PC-3 (cell line): ENCODE measurements at regions not wholly inside any gene's neighbourhood (a gene's known extent, or its start where the extent isn't known, plus 50 kb on each side); places are given as distances from the start of the nearest gene placed in this dataset.
A peak's percentile ranks its signal among the peaks of the same experiment; 100 is the strongest.

ENCODE experiments used
- ATAC-seq: fragments of 200-7000 bp; cut with Tn5 transposase; 2 replicates; pipeline ENCODE4 v1.9.1; 2020; ENCODE audit warnings: mild to moderate bottlenecking, moderate library complexity
- BruUV-seq: library from RNA; stranded (reverse); fragments of 400-500 nt; replicated peaks from 2 replicates; lab custom pipeline; 2021; lab: Mats Ljungman, UMichigan
- CTCF ChIA-PET: fragments of 300-600 bp; sonication (Branson Sonifier 250); formaldehyde crosslinking; loops from one replicate; lab custom pipeline; 2022; ENCODE audit warnings: antibody characterized with exemption; lab: Charles Lee
- POLR2A ChIA-PET: fragments of 300-600 bp; sonication (Branson Sonifier 250); formaldehyde crosslinking; loops from one replicate; lab custom pipeline; 2022; ENCODE audit warnings: antibody characterized with exemption; ENCODE audit not compliant: unreplicated experiment; lab: Charles Lee
- DNase-seq: peaks from one replicate; pipeline ENCODE4 v3.0.0-alpha.2; 2015
- H2AFZ ChIP-seq: fragments of 300-600 bp; sonication (generic); 2 replicates; pipeline ENCODE4 v1.6.0; 2016; ENCODE audit warnings: antibody characterized with exemption, low read length
- H3F3A ChIP-seq: fragments of 300-600 bp; sonication (generic); one replicate; pipeline ENCODE4 v1.6.0; 2017; ENCODE audit warnings: antibody characterized with exemption, low read length, control low read depth, mild to moderate bottlenecking; ENCODE audit not compliant: unreplicated experiment
- H3K27ac ChIP-seq: fragments of 300-600 bp; sonication (generic); 2 replicates; pipeline ENCODE4 v1.5.1; 2016; ENCODE audit warnings: mild to moderate bottlenecking, low read length
- H3K27me3 ChIP-seq: fragments of 300-600 bp; sonication (generic); 2 replicates; pipeline ENCODE4 v1.6.1; 2016; ENCODE audit warnings: low read length, mixed read lengths
- H3K36me3 ChIP-seq: fragments of 300-600 bp; sonication (generic); 2 replicates; pipeline ENCODE4 v1.6.1; 2016; ENCODE audit warnings: low read depth, mixed run types, low read length, mixed read lengths
- H3K4me1 ChIP-seq: fragments of 300-600 bp; sonication (generic); 2 replicates; pipeline ENCODE4 v1.5.1; 2016; ENCODE audit warnings: low read length; ENCODE audit not compliant: insufficient read depth
- H3K4me2 ChIP-seq: fragments of 300-600 bp; sonication (generic); 2 replicates; pipeline ENCODE4 v1.6.0; 2016; ENCODE audit warnings: low read length
- H3K4me3 ChIP-seq: fragments of 300-600 bp; sonication (generic); 2 replicates; pipeline ENCODE4 v1.5.1; 2016; ENCODE audit warnings: mild to moderate bottlenecking, low read length, mixed read lengths
- H3K79me2 ChIP-seq: fragments of 300-600 bp; sonication (generic); 2 replicates; pipeline ENCODE4 v1.6.1; 2017; ENCODE audit warnings: low read length, mixed read lengths
- H3K9ac ChIP-seq: fragments of 300-600 bp; sonication (generic); 2 replicates; pipeline ENCODE4 v1.6.0; 2016; ENCODE audit warnings: mild to moderate bottlenecking, low read length
- H3K9me2 ChIP-seq: fragments of 300-600 bp; sonication (generic); replicated peaks from 2 replicates; pipeline ENCODE4 v1.6.1; 2016; ENCODE audit warnings: mixed run types, low read length, mixed read lengths
- H3K9me3 ChIP-seq: fragments of 300-600 bp; sonication (generic); 2 replicates; pipeline ENCODE4 v1.6.1; 2016; ENCODE audit warnings: low read length, mixed read lengths
- H4K20me1 ChIP-seq: fragments of 300-600 bp; sonication (generic); 2 replicates; pipeline ENCODE4 v1.6.1; 2016; ENCODE audit warnings: low read length, mixed read lengths
- CTCF ChIP-seq: fragments of 300-600 bp; sonication (generic); conservative IDR thresholded peaks from 2 replicates; pipeline ENCODE4 v1.5.1; 2017; ENCODE audit warnings: antibody characterized with exemption, low read depth, mild to moderate bottlenecking, low read length
- EZH2 ChIP-seq: fragments of 300-600 bp; sonication (generic); IDR thresholded peaks from one replicate; pipeline ENCODE4 v1.6.1; 2017; ENCODE audit warnings: antibody characterized with exemption, mild to moderate bottlenecking, low read length; ENCODE audit not compliant: unreplicated experiment
- EZH2phosphoT487 ChIP-seq: fragments of 300-600 bp; sonication (generic); IDR thresholded peaks from 2 replicates; pipeline ENCODE4 v1.6.1; 2018; ENCODE audit warnings: mild to moderate bottlenecking, antibody characterized with exemption, low read length, borderline replicate concordance
- intact Hi-C: fragments of 100-400 bp; cut with micrococcal nuclease; formaldehyde crosslinking; loops from 2 replicates; pipeline ENCODE4 v1.9.0; 2023

DNA sequence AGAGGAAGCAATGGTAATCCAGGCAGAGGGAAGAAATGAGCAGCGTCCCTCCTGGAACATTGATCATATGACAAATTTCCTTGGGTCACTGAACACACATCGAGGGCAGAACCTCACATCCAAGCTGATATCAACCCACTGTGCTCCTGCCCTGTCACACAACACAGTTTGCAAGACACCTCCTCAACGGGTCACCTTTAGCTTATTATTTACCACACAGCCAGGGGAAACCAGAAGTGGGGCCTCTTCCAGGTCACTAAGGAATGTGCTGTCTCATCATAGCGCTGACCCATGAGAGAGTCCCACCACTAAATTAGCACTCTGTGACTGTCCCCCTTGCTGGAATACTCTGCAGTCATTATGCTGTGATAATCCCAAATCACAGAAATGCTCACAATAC, 69.7 kb upstream of the PPP1R3C start:
- no peak overlapping the region for H3K27ac ChIP-seq
- H3K36me3 ChIP-seq = no peaks in the 10 kb centered on the region
- no peaks in the 10 kb centered on the region for H3K9me3 ChIP-seq
- H3K27me3 ChIP-seq = no peaks in the 10 kb centered on the region
- no TSS peak for BruUV-seq
- no peaks in the 10 kb centered on the region for H3F3A ChIP-seq
- H3K9ac ChIP-seq = no peak overlapping the region
- H3K4me1 ChIP-seq = peaks cover 9% of the 10 kb centered on the region
- no peaks in the 10 kb centered on the region for H3K79me2 ChIP-seq
- H4K20me1 ChIP-seq = no peaks in the 10 kb centered on the region
- intact Hi-C loops = no loop called here
- H3K9me2 ChIP-seq = no peaks in the 10 kb centered on the region
- POLR2A ChIA-PET = no interaction called here
- no peak overlapping the region for H3K4me3 ChIP-seq
- no peak overlapping the region for H2AFZ ChIP-seq
- TF ChIP-seq CTCF = no peak
- no peak for TF ChIP-seq EZH2phosphoT487
- TF ChIP-seq EZH2 = no peak
- no peak for DNase-seq
- CTCF ChIA-PET = no interaction called here
- H3K4me2 ChIP-seq = no peak overlapping the region
- ATAC-seq = no peak

GRCh38 chr10:91700788-91701444, 68.0 kb upstream of the PPP1R3C start:
- Histone ChIP-seq H3K27me3 (no peaks in the 10 kb centered on the region), H3K27ac (0 out of 2 replicates have a peak overlapping the region, but pooled peaks have one; percentile 38), H3K9me3 (no peaks in the 10 kb centered on the region), H3K4me2 (peak overlapping the region; percentile 54), H3K4me3 (no peak overlapping the region), H4K20me1 (no peaks in the 10 kb centered on the region), H3K4me1 (peaks cover 9% of the 10 kb centered on the region), H3F3A (no peaks in the 10 kb centered on the region), H2AFZ (no peak overlapping the region), H3K9me2 (no peaks in the 10 kb centered on the region), H3K36me3 (no peaks in the 10 kb centered on the region), H3K9ac (no peak overlapping the region), H3K79me2 (no peaks in the 10 kb centered on the region)
- CTCF ChIA-PET = no interaction called here
- BruUV-seq = no TSS peak
- intact Hi-C loops = no loop called here
- ATAC-seq (peak; percentile 65), DNase-seq (peak; percentile 77)
- POLR2A ChIA-PET = no interaction called here
- TF ChIP-seq EZH2 = no peak
- no peak for TF ChIP-seq EZH2phosphoT487
- no peak for TF ChIP-seq CTCF

DNA sequence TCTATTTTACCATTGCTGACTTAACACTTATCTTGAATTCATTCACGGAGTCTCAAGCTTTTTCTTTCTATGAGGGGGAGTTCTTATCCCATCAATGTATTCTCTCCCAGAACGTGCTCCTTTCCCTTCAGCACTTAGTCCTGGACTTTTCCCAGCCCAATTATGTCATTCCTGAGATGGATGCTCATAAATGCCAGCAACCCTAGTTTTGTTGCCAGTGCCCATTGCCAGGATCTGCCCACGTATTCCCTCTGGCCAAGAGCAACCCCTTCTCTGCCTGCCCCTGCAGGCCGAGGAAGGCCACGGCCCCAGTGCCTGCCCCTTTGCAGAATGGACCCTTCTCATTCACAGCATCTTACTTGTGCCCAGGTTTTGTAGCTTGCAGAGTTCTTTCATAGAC, 67.4 kb upstream of the PPP1R3C start:
- DNase-seq (peak; percentile 10), ATAC-seq (no peak)
- Histone ChIP-seq H3K4me2 (no peak overlapping the region), H3K9ac (no peak overlapping the region), H3K27ac (no peak overlapping the region), H3K36me3 (no peaks in the 10 kb centered on the region), H3K9me3 (no peaks in the 10 kb centered on the region), H3K9me2 (no peaks in the 10 kb centered on the region), H4K20me1 (no peaks in the 10 kb centered on the region), H2AFZ (no peak overlapping the region), H3F3A (no peaks in the 10 kb centered on the region), H3K27me3 (no peaks in the 10 kb centered on the region), H3K4me3 (no peak overlapping the region), H3K79me2 (no peaks in the 10 kb centered on the region), H3K4me1 (peaks cover 9% of the 10 kb centered on the region)
- CTCF ChIA-PET = no interaction called here
- TF ChIP-seq EZH2phosphoT487 (no peak), EZH2 (no peak), CTCF (no peak)
- no TSS peak for BruUV-seq
- intact Hi-C loops = no loop called here
- POLR2A ChIA-PET = no interaction called here
